ENCODE measurements at regions not wholly inside any gene's neighbourhood (a gene's known extent, or its start where the extent isn't known, plus 50 kb on each side); places are given as distances from the start of the nearest gene placed in this dataset.
A peak's percentile ranks its signal among the peaks of the same experiment; 100 is the strongest.

DNA sequence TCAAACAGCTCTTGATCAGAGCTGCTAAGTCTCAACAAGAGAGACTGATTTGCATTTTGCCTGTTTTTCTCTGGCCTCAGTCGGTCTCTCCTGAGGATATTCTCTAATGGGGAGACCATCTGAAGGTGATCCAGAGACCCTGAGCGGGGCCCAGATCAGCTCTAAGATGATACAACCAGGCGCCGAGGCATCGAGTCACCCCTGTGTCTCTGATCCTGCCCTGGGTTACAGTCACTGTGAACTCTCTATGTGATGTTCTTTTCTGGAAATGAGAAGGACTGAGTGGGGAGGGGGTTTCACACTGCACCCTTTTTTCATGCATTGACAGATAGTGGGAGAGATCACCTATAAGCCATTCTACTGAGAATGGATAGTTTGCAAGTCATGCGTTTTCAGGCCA lies 247.6 kb upstream of the PWP1 start:
- Histone ChIP-seq H3K9me3 (ENCODE audit: control insufficient read depth in 2 of 2, low read length in 2 of 2) (no peaks in the 10 kb centered on the region), H3K4me3 (ENCODE audit: low read length in 2 of 2) (no peak overlapping the region), H3K9ac (ENCODE audit: low read length in 2 of 2) (no peak overlapping the region), H3K36me3 (ENCODE audit: control insufficient read depth in 2 of 2, insufficient read depth in 2 of 2, low read length in 2 of 2) (no peaks in the 10 kb centered on the region), H3K4me1 (ENCODE audit: control insufficient read depth, insufficient read depth, low read length) (no peaks in the 10 kb centered on the region), H3K27me3 (ENCODE audit: control insufficient read depth in 1 of 2, insufficient read depth in 2 of 2, low read length in 2 of 2) (no peaks in the 10 kb centered on the region), H3K27ac (ENCODE audit: low read length) (no peak overlapping the region)

GRCh38 chr12:107439026-107439738 lies 246.4 kb upstream of the PWP1 start:
- Histone ChIP-seq H3K4me1 (ENCODE audit: control insufficient read depth, insufficient read depth, low read length) (no peaks in the 10 kb centered on the region), H3K27me3 (ENCODE audit: control insufficient read depth in 1 of 2, insufficient read depth in 2 of 2, low read length in 2 of 2) (no peaks in the 10 kb centered on the region), H3K4me3 (ENCODE audit: low read length in 2 of 2) (no peak overlapping the region), H3K36me3 (ENCODE audit: control insufficient read depth in 2 of 2, insufficient read depth in 2 of 2, low read length in 2 of 2) (no peaks in the 10 kb centered on the region), H3K9ac (ENCODE audit: low read length in 2 of 2) (no peak overlapping the region), H3K27ac (ENCODE audit: low read length) (no peak overlapping the region), H3K9me3 (ENCODE audit: control insufficient read depth in 2 of 2, low read length in 2 of 2) (no peaks in the 10 kb centered on the region)

DNA sequence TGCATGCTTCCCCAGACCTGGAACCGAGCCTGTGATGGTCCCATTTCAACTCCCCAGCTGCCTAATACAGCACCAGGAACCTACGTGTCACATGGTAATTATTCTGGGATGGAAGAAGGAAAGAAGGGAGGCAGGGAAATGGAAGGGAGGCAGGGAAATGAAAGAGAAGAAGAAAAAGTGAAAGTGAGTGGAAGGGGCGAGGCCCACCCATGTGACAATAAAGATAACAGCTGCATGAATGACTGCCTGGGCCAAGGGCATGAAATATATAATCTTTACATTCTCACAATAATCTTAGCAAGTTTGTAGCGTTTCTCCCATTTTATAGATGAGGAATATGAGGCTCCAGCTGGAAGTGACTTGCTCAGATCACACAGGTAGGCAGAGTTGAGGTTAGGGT lies 245.0 kb upstream of the PWP1 start:
- no peak overlapping the region for H3K27ac ChIP-seq (ENCODE audit: low read length)
- H3K4me3 ChIP-seq (ENCODE audit: low read length in 2 of 2), result no peak overlapping the region
- H3K9ac ChIP-seq (ENCODE audit: low read length in 2 of 2), result no peak overlapping the region
- H3K4me1 ChIP-seq (ENCODE audit: control insufficient read depth, insufficient read depth, low read length), result no peaks in the 10 kb centered on the region
- H3K9me3 ChIP-seq (ENCODE audit: control insufficient read depth in 2 of 2, low read length in 2 of 2), result no peaks in the 10 kb centered on the region
- no peaks in the 10 kb centered on the region for H3K27me3 ChIP-seq (ENCODE audit: control insufficient read depth in 1 of 2, insufficient read depth in 2 of 2, low read length in 2 of 2)
- no peaks in the 10 kb centered on the region for H3K36me3 ChIP-seq (ENCODE audit: control insufficient read depth in 2 of 2, insufficient read depth in 2 of 2, low read length in 2 of 2)

GRCh38 chr12:107441665-107442300 lies 243.8 kb upstream of the PWP1 start:
- H3K9ac ChIP-seq (ENCODE audit: low read length in 2 of 2), result peak overlapping the region in 1 of 2 donors; percentile 51
- no peaks in the 10 kb centered on the region for H3K9me3 ChIP-seq (ENCODE audit: control insufficient read depth in 2 of 2, low read length in 2 of 2)
- no peaks in the 10 kb centered on the region for H3K36me3 ChIP-seq (ENCODE audit: control insufficient read depth in 2 of 2, insufficient read depth in 2 of 2, low read length in 2 of 2)
- H3K4me1 ChIP-seq (ENCODE audit: control insufficient read depth, insufficient read depth, low read length), result no peaks in the 10 kb centered on the region
- no peaks in the 10 kb centered on the region for H3K27me3 ChIP-seq (ENCODE audit: control insufficient read depth in 1 of 2, insufficient read depth in 2 of 2, low read length in 2 of 2)
- peak overlapping the region; percentile 0 to 67 for H3K4me3 ChIP-seq (ENCODE audit: low read length in 2 of 2)
- no peak overlapping the region for H3K27ac ChIP-seq (ENCODE audit: low read length)

DNA sequence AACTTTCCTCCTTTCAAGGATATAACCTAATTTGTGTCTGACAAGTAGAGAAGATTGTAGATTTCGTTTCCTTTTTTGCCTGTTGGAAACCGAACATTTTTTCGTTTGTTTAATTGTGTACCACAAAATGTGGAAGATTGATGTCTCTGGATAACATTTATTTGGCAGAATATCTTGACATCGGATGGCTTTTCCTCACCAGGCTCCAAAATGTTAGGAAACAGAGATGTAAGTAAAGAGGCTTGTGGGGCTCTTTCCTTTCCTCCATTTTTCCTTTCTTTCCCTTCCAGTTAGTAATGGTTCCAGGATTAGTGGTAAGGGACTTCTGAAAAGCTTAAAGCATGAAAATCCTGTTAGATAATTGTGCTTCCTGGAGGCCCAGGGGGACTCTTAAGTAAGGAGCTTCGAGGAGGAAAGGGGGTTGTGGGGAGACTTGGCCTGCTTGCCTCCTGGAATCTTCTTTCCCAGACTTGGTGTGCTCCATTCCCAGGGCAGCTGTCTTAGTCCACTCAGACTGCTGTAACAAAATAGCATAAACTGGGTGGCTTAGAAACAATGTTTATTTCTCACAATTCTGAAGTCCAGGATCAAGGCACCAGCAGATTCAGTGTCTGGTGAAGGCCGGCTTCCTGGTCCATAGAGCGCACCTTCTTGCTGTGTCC lies 243.1 kb upstream of the PWP1 start:
- H3K9ac ChIP-seq (ENCODE audit: low read length in 2 of 2), result peak overlapping the region; percentile 25 to 51
- no peak overlapping the region for H3K27ac ChIP-seq (ENCODE audit: low read length)
- no peaks in the 10 kb centered on the region for H3K4me1 ChIP-seq (ENCODE audit: control insufficient read depth, insufficient read depth, low read length)
- H3K36me3 ChIP-seq (ENCODE audit: control insufficient read depth in 2 of 2, insufficient read depth in 2 of 2, low read length in 2 of 2), result no peaks in the 10 kb centered on the region
- peak overlapping the region; percentile 0 to 67 for H3K4me3 ChIP-seq (ENCODE audit: low read length in 2 of 2)
- no peaks in the 10 kb centered on the region for H3K9me3 ChIP-seq (ENCODE audit: control insufficient read depth in 2 of 2, low read length in 2 of 2)
- H3K27me3 ChIP-seq (ENCODE audit: control insufficient read depth in 1 of 2, insufficient read depth in 2 of 2, low read length in 2 of 2), result no peaks in the 10 kb centered on the region

GRCh38 chr12:107443320-107444090 lies 242.1 kb upstream of the PWP1 start:
- no peak overlapping the region for H3K4me3 ChIP-seq (ENCODE audit: low read length in 2 of 2)
- no peaks in the 10 kb centered on the region for H3K4me1 ChIP-seq (ENCODE audit: control insufficient read depth, insufficient read depth, low read length)
- H3K27ac ChIP-seq (ENCODE audit: low read length), result no peak overlapping the region
- no peaks in the 10 kb centered on the region for H3K27me3 ChIP-seq (ENCODE audit: control insufficient read depth in 1 of 2, insufficient read depth in 2 of 2, low read length in 2 of 2)
- H3K9me3 ChIP-seq (ENCODE audit: control insufficient read depth in 2 of 2, low read length in 2 of 2), result no peaks in the 10 kb centered on the region
- no peaks in the 10 kb centered on the region for H3K36me3 ChIP-seq (ENCODE audit: control insufficient read depth in 2 of 2, insufficient read depth in 2 of 2, low read length in 2 of 2)
- no peak overlapping the region for H3K9ac ChIP-seq (ENCODE audit: low read length in 2 of 2)

DNA sequence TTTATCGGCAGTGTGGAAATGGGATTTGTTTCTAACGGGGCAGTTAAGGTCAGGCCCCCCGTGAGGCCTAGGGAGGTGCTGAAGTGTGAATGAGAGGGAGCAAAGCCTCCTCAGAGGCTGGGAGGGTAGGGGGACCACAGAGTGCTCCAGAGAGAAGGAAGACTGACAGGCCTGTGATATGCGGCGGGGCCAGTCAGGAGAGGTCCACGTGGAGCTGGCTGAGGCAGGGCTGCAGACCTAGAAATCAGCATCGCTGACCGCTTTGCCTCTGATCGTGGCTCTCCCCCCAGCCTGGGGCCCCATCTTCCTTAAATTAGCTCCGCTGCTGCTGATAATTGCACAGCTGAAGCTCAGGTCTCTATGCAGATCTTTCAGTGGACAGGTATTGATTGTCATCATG lies 240.8 kb upstream of the PWP1 start:
- H3K4me1 ChIP-seq (ENCODE audit: control insufficient read depth, insufficient read depth, low read length), result no peaks in the 10 kb centered on the region
- H3K4me3 ChIP-seq (ENCODE audit: low read length in 2 of 2), result no peak overlapping the region
- H3K9me3 ChIP-seq (ENCODE audit: control insufficient read depth in 2 of 2, low read length in 2 of 2), result no peaks in the 10 kb centered on the region
- no peak overlapping the region for H3K9ac ChIP-seq (ENCODE audit: low read length in 2 of 2)
- H3K27ac ChIP-seq (ENCODE audit: low read length), result no peak overlapping the region
- no peaks in the 10 kb centered on the region for H3K27me3 ChIP-seq (ENCODE audit: control insufficient read depth in 1 of 2, insufficient read depth in 2 of 2, low read length in 2 of 2)
- H3K36me3 ChIP-seq (ENCODE audit: control insufficient read depth in 2 of 2, insufficient read depth in 2 of 2, low read length in 2 of 2), result no peaks in the 10 kb centered on the region

- H3K27me3 ChIP-seq (ENCODE audit: control insufficient read depth in 1 of 2, insufficient read depth in 2 of 2, low read length in 2 of 2), result peaks cover 0 to 2% of the 10 kb centered on the region in 2 donors
- H3K4me1 ChIP-seq (ENCODE audit: control insufficient read depth, insufficient read depth, low read length), result no peaks in the 10 kb centered on the region
- no peaks in the 10 kb centered on the region for H3K9me3 ChIP-seq (ENCODE audit: control insufficient read depth in 2 of 2, low read length in 2 of 2)
- no peak overlapping the region for H3K27ac ChIP-seq (ENCODE audit: low read length)
- no peaks in the 10 kb centered on the region for H3K36me3 ChIP-seq (ENCODE audit: control insufficient read depth in 2 of 2, insufficient read depth in 2 of 2, low read length in 2 of 2)
- no peak overlapping the region for H3K4me3 ChIP-seq (ENCODE audit: low read length in 2 of 2)
- H3K9ac ChIP-seq (ENCODE audit: low read length in 2 of 2), result no peak overlapping the region
These were observed 239.1 kb upstream of the PWP1 start for GRCh38 chr12:107446476-107446875.

DNA sequence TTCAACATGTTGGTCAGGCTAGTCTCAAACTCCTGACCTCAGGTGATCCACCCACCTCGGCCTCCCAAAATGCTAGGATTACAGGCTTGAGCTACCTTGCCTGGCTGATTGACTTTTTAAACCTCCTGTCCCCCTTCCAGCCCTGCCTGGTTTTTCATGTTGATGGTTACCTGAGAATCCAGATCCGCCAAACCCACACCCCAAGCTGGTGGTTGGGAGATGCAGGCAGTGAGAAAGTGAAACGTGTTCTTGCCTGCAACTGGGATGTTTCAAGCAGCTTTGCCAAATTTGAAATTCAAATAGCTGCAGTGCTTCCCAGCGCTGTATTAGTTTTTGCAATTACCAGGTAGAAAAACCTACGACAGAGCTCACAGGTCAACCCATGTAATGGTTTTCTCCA lies 238.3 kb upstream of the PWP1 start:
- H3K9ac ChIP-seq (ENCODE audit: low read length in 2 of 2), result no peak overlapping the region
- no peaks in the 10 kb centered on the region for H3K4me1 ChIP-seq (ENCODE audit: control insufficient read depth, insufficient read depth, low read length)
- H3K27me3 ChIP-seq (ENCODE audit: control insufficient read depth in 1 of 2, insufficient read depth in 2 of 2, low read length in 2 of 2), result peaks cover 0 to 2% of the 10 kb centered on the region in 2 donors
- no peak overlapping the region for H3K27ac ChIP-seq (ENCODE audit: low read length)
- H3K9me3 ChIP-seq (ENCODE audit: control insufficient read depth in 2 of 2, low read length in 2 of 2), result no peaks in the 10 kb centered on the region
- no peak overlapping the region for H3K4me3 ChIP-seq (ENCODE audit: low read length in 2 of 2)
- no peaks in the 10 kb centered on the region for H3K36me3 ChIP-seq (ENCODE audit: control insufficient read depth in 2 of 2, insufficient read depth in 2 of 2, low read length in 2 of 2)

GRCh38 chr12:107448198-107448597 lies 237.4 kb upstream of the PWP1 start:
- Histone ChIP-seq H3K36me3 (ENCODE audit: control insufficient read depth in 2 of 2, insufficient read depth in 2 of 2, low read length in 2 of 2) (no peaks in the 10 kb centered on the region), H3K27ac (ENCODE audit: low read length) (no peak overlapping the region), H3K9ac (ENCODE audit: low read length in 2 of 2) (no peak overlapping the region)

More at GRCh38 chr12:107448198-107448597, 237.4 kb upstream of the PWP1 start:
- Histone ChIP-seq H3K4me1 (ENCODE audit: control insufficient read depth, insufficient read depth, low read length) (no peaks in the 10 kb centered on the region), H3K27me3 (ENCODE audit: control insufficient read depth in 1 of 2, insufficient read depth in 2 of 2, low read length in 2 of 2) (peaks cover 0 to 2% of the 10 kb centered on the region in 2 donors), H3K4me3 (ENCODE audit: low read length in 2 of 2) (no peak overlapping the region), H3K9me3 (ENCODE audit: control insufficient read depth in 2 of 2, low read length in 2 of 2) (no peaks in the 10 kb centered on the region)
